22Rv1 (cell line): ENCODE measurements at regions not wholly inside any gene's neighbourhood (a gene's known extent, or its start where the extent isn't known, plus 50 kb on each side); places are given as distances from the start of the nearest gene placed in this dataset.

ENCODE experiments used
- ZFX ChIP-seq: fragments of 450-650 bp; IDR thresholded peaks from 2 replicates; pipeline ENCODE4 v1.6.1; 2017; ENCODE audit warnings: antibody characterized with exemption, borderline replicate concordance
- TF ChIP-seq, protein P1 (sequence below): fragments of 450-650 bp; IDR thresholded peaks from 2 replicates; pipeline ENCODE4 v1.5.1; 2017; ENCODE audit warnings: mild to moderate bottlenecking

DNA sequence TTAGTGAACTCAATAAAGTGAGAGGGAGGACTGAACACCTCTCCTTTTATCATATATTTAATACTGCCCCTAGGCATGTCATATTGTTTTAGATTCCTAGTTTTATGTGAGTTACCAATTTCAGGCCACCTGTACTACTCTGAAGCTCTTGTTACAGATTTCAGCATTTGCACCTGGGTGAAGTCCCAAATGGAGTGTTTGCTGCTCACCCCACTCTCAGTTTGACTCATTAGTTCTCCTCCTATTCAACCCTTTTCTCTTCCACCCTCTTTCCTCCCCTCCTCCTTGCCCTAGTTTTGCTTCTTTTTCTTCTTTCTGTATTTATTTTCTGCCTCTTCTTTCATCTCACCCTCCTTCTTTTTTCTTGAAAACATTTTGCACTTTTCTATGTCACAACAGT, 1852.2 kb upstream of the IGFBP7 start:
- TF ChIP-seq, protein P1, sequence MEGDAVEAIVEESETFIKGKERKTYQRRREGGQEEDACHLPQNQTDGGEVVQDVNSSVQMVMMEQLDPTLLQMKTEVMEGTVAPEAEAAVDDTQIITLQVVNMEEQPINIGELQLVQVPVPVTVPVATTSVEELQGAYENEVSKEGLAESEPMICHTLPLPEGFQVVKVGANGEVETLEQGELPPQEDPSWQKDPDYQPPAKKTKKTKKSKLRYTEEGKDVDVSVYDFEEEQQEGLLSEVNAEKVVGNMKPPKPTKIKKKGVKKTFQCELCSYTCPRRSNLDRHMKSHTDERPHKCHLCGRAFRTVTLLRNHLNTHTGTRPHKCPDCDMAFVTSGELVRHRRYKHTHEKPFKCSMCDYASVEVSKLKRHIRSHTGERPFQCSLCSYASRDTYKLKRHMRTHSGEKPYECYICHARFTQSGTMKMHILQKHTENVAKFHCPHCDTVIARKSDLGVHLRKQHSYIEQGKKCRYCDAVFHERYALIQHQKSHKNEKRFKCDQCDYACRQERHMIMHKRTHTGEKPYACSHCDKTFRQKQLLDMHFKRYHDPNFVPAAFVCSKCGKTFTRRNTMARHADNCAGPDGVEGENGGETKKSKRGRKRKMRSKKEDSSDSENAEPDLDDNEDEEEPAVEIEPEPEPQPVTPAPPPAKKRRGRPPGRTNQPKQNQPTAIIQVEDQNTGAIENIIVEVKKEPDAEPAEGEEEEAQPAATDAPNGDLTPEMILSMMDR = no peak
- TF ChIP-seq ZFX = no peak
